H1 (cell line): ENCODE measurements at regions not wholly inside any gene's neighbourhood (a gene's known extent, or its start where the extent isn't known, plus 50 kb on each side); places are given as distances from the start of the nearest gene placed in this dataset.

Experiments used
- CTCF ChIA-PET: fragments of 300-600 bp; sonication (Branson Sonifier 250); formaldehyde crosslinking; loops from one replicate; lab custom pipeline; 2021; ENCODE audit not compliant: partially characterized antibody; lab: Charles Lee
- POLR2A ChIA-PET: fragments of 300-600 bp; sonication (Branson Sonifier 250); formaldehyde crosslinking; loops from one replicate; lab custom pipeline; 2021; ENCODE audit warnings: inconsistent platforms; ENCODE audit not compliant: partially characterized antibody; lab: Charles Lee
- DNase-seq, 2 experiments: peaks; one replicate each; pipeline versions ENCODE4 v3.0.0 to v3.0.0-alpha.2; 2010 to 2022; ENCODE audit warnings: low spot score in 2 of 2, low read depth in 1 of 2, mixed read lengths in 1 of 2
- FAIRE-seq: peaks from 2 replicates; lab custom pipeline; 2011; peaks lifted over from hg19 to GRCh38; lab: Jason Lieb, UNC
- H2AFZ ChIP-seq: 2 replicates; pipeline ENCODE4 v1.8.1; 2012; ENCODE audit warnings: low read length, inconsistent platforms
- H2AK5ac ChIP-seq: 2 replicates; pipeline ENCODE4 v1.6.1; 2013; ENCODE audit warnings: low read depth, low read length
- H2BK120ac ChIP-seq: replicated peaks from 2 replicates; pipeline ENCODE3; 2013; ENCODE audit warnings: low read depth, low read length, inconsistent platforms
- H2BK12ac ChIP-seq: 2 replicates; pipeline ENCODE4 v1.6.1; 2013; ENCODE audit warnings: low read depth, low read length
- H2BK15ac ChIP-seq: 2 replicates; pipeline ENCODE4 v1.6.1; 2013; ENCODE audit warnings: low read length
- H2BK20ac ChIP-seq: 2 replicates; pipeline ENCODE4 v1.6.1; 2013; ENCODE audit warnings: low read length
- H2BK5ac ChIP-seq: 2 replicates; pipeline ENCODE4 v1.6.1; 2013; ENCODE audit warnings: low read depth, low read length
- H3K14ac ChIP-seq: 2 replicates; pipeline ENCODE4 v1.6.1; 2013; ENCODE audit warnings: inconsistent platforms; ENCODE audit not compliant: insufficient read length
- H3K18ac ChIP-seq: 2 replicates; pipeline ENCODE4 v1.6.1; 2013; ENCODE audit warnings: low read length; ENCODE audit errors: extremely low read depth
- H3K23ac ChIP-seq: 2 replicates; pipeline ENCODE4 v1.6.1; 2013; ENCODE audit warnings: inconsistent platforms; ENCODE audit not compliant: insufficient read length
- H3K23me2 ChIP-seq: 2 replicates; pipeline ENCODE4 v1.6.1; 2013; ENCODE audit warnings: low read depth, low read length
- H3K27ac ChIP-seq: 2 replicates; pipeline ENCODE4 v1.6.1; 2011; ENCODE audit warnings: low read depth, low read length, inconsistent platforms
- H3K27me3 ChIP-seq, 4 experiments: replicated peaks in 1 of 4; 1 replicate in 1 of 4; 2 replicates in 3 of 4; pipeline versions ENCODE4 v1.6.1 to v1.8.1; 2011 to 2013; ENCODE audit warnings: low read length in 3 of 4, mild to moderate bottlenecking in 3 of 4, inconsistent platforms in 2 of 4, mixed read lengths in 2 of 4, moderate library complexity in 1 of 4; ENCODE audit not compliant: control insufficient read depth in 3 of 4, insufficient read depth in 3 of 4; ENCODE audit errors: extremely low read depth in 1 of 4
- H3K36me3 ChIP-seq, 4 experiments: 2 replicates each; pipeline versions ENCODE4 v1.6.1 to v1.8.1; 2011 to 2013; ENCODE audit warnings: mild to moderate bottlenecking in 4 of 4, low read length in 3 of 4, moderate library complexity in 2 of 4, control low read depth in 1 of 4, inconsistent platforms in 1 of 4; ENCODE audit not compliant: insufficient read depth in 4 of 4, control insufficient read depth in 2 of 4
- H3K4ac ChIP-seq: replicated peaks from 2 replicates; pipeline ENCODE3; 2013; ENCODE audit warnings: low read length, low read depth, mixed read lengths, inconsistent platforms; ENCODE audit not compliant: insufficient read length
- H3K4me1 ChIP-seq, 4 experiments: replicated peaks in 1 of 4; 1 replicate in 1 of 4; 2 replicates in 3 of 4; pipeline versions ENCODE4 v1.6.1 to v1.8.1; 2011 to 2013; ENCODE audit warnings: low read length in 3 of 4, inconsistent platforms in 2 of 4, mixed read lengths in 1 of 4; ENCODE audit not compliant: insufficient read depth in 4 of 4, control insufficient read depth in 3 of 4
- H3K4me2 ChIP-seq, 2 experiments: 2 replicates each; pipeline versions ENCODE4 v1.6.1 to v1.8.1; 2011 to 2013; ENCODE audit warnings: low read depth in 2 of 2, low read length in 2 of 2, control low read depth in 1 of 2, inconsistent platforms in 1 of 2, mild to moderate bottlenecking in 1 of 2; ENCODE audit not compliant: insufficient read depth in 1 of 2
- H3K4me3 ChIP-seq, 4 experiments: fragments of 200-600, 300-600 bp in 1 of 4; sonication (generic), shearing (Covaris generic), sonication (Bioruptor Twin) in 1 of 4; 2 replicates each; pipeline versions ENCODE4 v1.5.1 to v1.8.1; 2011 to 2016; ENCODE audit warnings: low read length in 4 of 4, low read depth in 3 of 4, control low read depth in 2 of 4, inconsistent platforms in 2 of 4, mild to moderate bottlenecking in 2 of 4, mixed read lengths in 1 of 4, moderate library complexity in 1 of 4; ENCODE audit not compliant: insufficient read depth in 2 of 4; ENCODE audit errors: extremely low read depth in 1 of 4
- H3K56ac ChIP-seq: replicated peaks from 2 replicates; pipeline ENCODE3; 2013; ENCODE audit warnings: low read depth, mild to moderate bottlenecking, mixed read lengths, low read length, inconsistent platforms; ENCODE audit not compliant: insufficient read length
- H3K79me1 ChIP-seq: 2 replicates; pipeline ENCODE4 v1.6.1; 2013; ENCODE audit warnings: low read depth, low read length, control low read depth
- H3K79me2 ChIP-seq, 2 experiments: 2 replicates each; pipeline versions ENCODE4 v1.6.1 to v1.8.1; 2012 to 2013; ENCODE audit warnings: low read length in 2 of 2, mild to moderate bottlenecking in 2 of 2, inconsistent platforms in 1 of 2; ENCODE audit not compliant: insufficient read depth in 2 of 2, control insufficient read depth in 1 of 2
- H3K9ac ChIP-seq, 4 experiments: replicated peaks in 1 of 4; 1 replicate in 1 of 4; 2 replicates in 3 of 4; pipeline versions ENCODE4 v1.6.1 to v1.8.1; 2011 to 2013; ENCODE audit warnings: low read depth in 3 of 4, low read length in 3 of 4, control low read depth in 2 of 4, mild to moderate bottlenecking in 2 of 4, moderate library complexity in 2 of 4, inconsistent platforms in 1 of 4; ENCODE audit errors: extremely low read depth in 1 of 4
- H3K9me3 ChIP-seq, 2 experiments: 2 replicates each; pipeline versions ENCODE4 v1.6.1 to v1.8.1; 2012 to 2013; ENCODE audit warnings: mild to moderate bottlenecking in 2 of 2, moderate library complexity in 2 of 2, control low read depth in 1 of 2, inconsistent platforms in 1 of 2, low read depth in 1 of 2, low read length in 1 of 2, mixed read lengths in 1 of 2; ENCODE audit not compliant: insufficient read depth in 2 of 2
- H4K20me1 ChIP-seq, 2 experiments: replicated peaks in 1 of 2; 2 replicates each; pipeline versions ENCODE3 to v1.8.1; 2011 to 2013; ENCODE audit warnings: inconsistent platforms in 2 of 2, low read length in 2 of 2, mild to moderate bottlenecking in 1 of 2; ENCODE audit not compliant: insufficient read depth in 2 of 2, control insufficient read depth in 1 of 2
- H4K5ac ChIP-seq: 2 replicates; pipeline ENCODE4 v1.6.1; 2013; ENCODE audit warnings: low read length, low read depth, mixed read lengths, inconsistent platforms; ENCODE audit not compliant: insufficient read length
- H4K8ac ChIP-seq: 2 replicates; pipeline ENCODE4 v1.8.0; 2013; ENCODE audit warnings: mild to moderate bottlenecking, moderate library complexity, low read length, inconsistent platforms; ENCODE audit not compliant: insufficient read depth; ENCODE audit errors: extremely low read depth
- H4K91ac ChIP-seq: replicated peaks from 2 replicates; pipeline ENCODE3; 2013; ENCODE audit warnings: low read length, mixed read lengths, inconsistent platforms; ENCODE audit not compliant: insufficient read length
- CEBPB ChIP-seq: IDR thresholded peaks from 2 replicates; pipeline ENCODE4 v1.6.1; 2012; ENCODE audit warnings: low read depth, low read length
- KDM1A ChIP-seq: fragments of 200-600, 300-600 bp; sonication (generic); IDR thresholded peaks from 2 replicates; pipeline ENCODE4 v1.7.1; 2016; ENCODE audit warnings: mild to moderate bottlenecking, low read length, borderline replicate concordance
- POLR2AphosphoS5 ChIP-seq: IDR thresholded peaks from 2 replicates; pipeline ENCODE4 v1.6.1; 2011; ENCODE audit warnings: low read depth, low read length
- POU5F1 ChIP-seq: IDR thresholded peaks from 2 replicates; pipeline ENCODE4 v1.6.1; 2011; ENCODE audit warnings: low read depth, mild to moderate bottlenecking, low read length, moderate library complexity
- RNF2 ChIP-seq: fragments of 200-900, 300-1000 bp; sonication (generic); IDR thresholded peaks from 2 replicates; pipeline ENCODE4 v1.7.1; 2016; ENCODE audit warnings: borderline replicate concordance, low read depth, mild to moderate bottlenecking, antibody characterized with exemption, low read length; ENCODE audit not compliant: poor library complexity, severe bottlenecking; ENCODE audit errors: missing control alignments
- RXRA ChIP-seq: IDR thresholded peaks from 2 replicates; pipeline ENCODE4 v1.6.1; 2011; ENCODE audit warnings: low read depth, mild to moderate bottlenecking, low read length, moderate library complexity; ENCODE audit not compliant: insufficient read depth
- SP1 ChIP-seq: IDR thresholded peaks from 2 replicates; pipeline ENCODE4 v1.6.1; 2011; ENCODE audit warnings: low read depth, low read length
- WGBS, 2 experiments: shearing (Covaris generic) in 1 of 2; methylation state at CpG; one replicate each; pipeline versions ENCODE4 v1.1.6 to v1.1.7; 2013 to 2015; ENCODE audit warnings: low lambda C conversion rate in 2 of 2, mixed read lengths in 2 of 2, inconsistent platforms in 1 of 2, low coverage in 1 of 2, missing lambda C conversion rate in 1 of 2; ENCODE audit not compliant: insufficient replicate concordance in 2 of 2, insufficient coverage in 1 of 2, insufficient read length in 1 of 2; ENCODE audit errors: extremely low coverage in 1 of 2, missing lambda C conversion rate in 1 of 2; 5-methylcytosine and 5-hydroxymethylcytosine counted together
- TF ChIP-seq, protein P1 (sequence below), 3 experiments: IDR thresholded peaks; 1 replicate in 2 of 3; 2 replicates in 1 of 3; pipeline versions ENCODE4 v1.5.1 to v1.6.1; 2011; ENCODE audit warnings: low read length in 3 of 3, mild to moderate bottlenecking in 3 of 3, inconsistent platforms in 2 of 3, low read depth in 1 of 3, moderate library complexity in 1 of 3; ENCODE audit not compliant: insufficient read depth in 1 of 3; ENCODE audit errors: control extremely low read depth in 1 of 3
- TF ChIP-seq, protein P2 (sequence below): IDR thresholded peaks from 2 replicates; pipeline ENCODE4 v1.6.1; 2011; ENCODE audit warnings: low read length, improper control_type of control experiment

DNA sequence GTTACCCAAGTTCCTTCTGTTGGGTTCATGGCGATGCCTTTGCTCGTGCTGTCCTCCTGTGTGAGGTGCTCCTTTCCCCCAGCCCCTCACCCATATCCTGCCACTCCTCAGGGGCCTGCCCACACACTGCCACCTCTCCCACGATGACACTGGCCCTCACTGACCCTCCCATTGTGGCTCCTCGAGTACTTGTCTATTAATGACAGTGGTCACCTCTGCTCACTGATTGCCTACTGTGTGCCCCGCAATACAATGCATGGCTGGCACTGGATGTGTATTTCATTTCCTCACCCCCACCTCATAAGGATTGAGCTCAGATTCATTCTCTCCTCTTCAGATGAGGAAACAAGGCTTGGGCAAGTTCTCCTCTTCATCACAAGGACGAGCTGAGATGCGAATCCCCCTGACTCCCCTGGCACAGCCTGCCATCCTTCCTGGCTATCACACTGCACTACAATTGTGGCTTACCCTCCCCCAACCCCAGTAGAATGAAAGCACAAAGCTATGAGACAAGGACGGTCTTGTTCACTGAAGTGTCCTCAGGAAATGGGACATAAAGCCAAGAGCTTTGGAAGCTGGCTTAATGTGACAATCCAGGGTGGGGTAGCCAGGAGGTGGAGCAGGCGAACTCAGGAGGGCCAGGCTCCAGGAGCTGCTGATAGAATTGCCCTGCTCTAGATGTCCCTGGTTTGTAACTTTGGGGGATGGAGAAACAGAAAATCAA lies 93.9 kb upstream of the RAB12 start:
- Histone ChIP-seq H3K14ac (no peak overlapping the region), H3K79me2 (no peaks in the 10 kb centered on the region), H2AK5ac (no peak overlapping the region), H3K4me2 (no peak overlapping the region), H3K23me2 (no peaks in the 10 kb centered on the region), H4K8ac (no peak overlapping the region; the same call in 1 of the 2 replicates), H3K4me3 (no peak overlapping the region), H3K27ac (no peak overlapping the region), H3K4me1 (no peaks in the 10 kb centered on the region), H3K4ac (no peak overlapping the region), H2BK15ac (no peak overlapping the region), H4K5ac (no peak overlapping the region), H3K36me3 (no peaks in the 10 kb centered on the region), H3K9ac (no peak overlapping the region), H3K18ac (no peak overlapping the region), H4K20me1 (no peaks in the 10 kb centered on the region), H4K91ac (no peak overlapping the region), H3K23ac (no peak overlapping the region), H2BK120ac (no peak overlapping the region), H2BK12ac (no peak overlapping the region), H3K56ac (no peak overlapping the region), H3K9me3 (peaks cover 3% of the 10 kb centered on the region in 2 experiments; a peak in 3 of 4 replicates), H2AFZ (no peak overlapping the region), H2BK5ac (no peak overlapping the region), H3K27me3 (no peaks in the 10 kb centered on the region), H2BK20ac (no peak overlapping the region), H3K79me1 (no peaks in the 10 kb centered on the region)
- DNase-seq (peak in 1 of 2 experiments; percentile 26), FAIRE-seq (no peak)
- POLR2A ChIA-PET = no interaction called here
- CTCF ChIA-PET = interaction anchor here (0.7 to 4.7 kb wide), 4 partner anchors 11 to 140 kb away, joined by 3 to 21 read pairs (median 5); no protein-coding TSS in a partner anchor
- 93% methylated on average over 9 of the region's 9 CpGs; no CpG with 5 or more reads in 1 of the 2 experiments for WGBS, 2 experiments
- no peak for TF ChIP-seq POU5F1
- no peak for TF ChIP-seq POLR2AphosphoS5
- no peak for TF ChIP-seq KDM1A
- TF ChIP-seq SP1 = no peak
- no peak for TF ChIP-seq CEBPB
- TF ChIP-seq, protein P1, sequence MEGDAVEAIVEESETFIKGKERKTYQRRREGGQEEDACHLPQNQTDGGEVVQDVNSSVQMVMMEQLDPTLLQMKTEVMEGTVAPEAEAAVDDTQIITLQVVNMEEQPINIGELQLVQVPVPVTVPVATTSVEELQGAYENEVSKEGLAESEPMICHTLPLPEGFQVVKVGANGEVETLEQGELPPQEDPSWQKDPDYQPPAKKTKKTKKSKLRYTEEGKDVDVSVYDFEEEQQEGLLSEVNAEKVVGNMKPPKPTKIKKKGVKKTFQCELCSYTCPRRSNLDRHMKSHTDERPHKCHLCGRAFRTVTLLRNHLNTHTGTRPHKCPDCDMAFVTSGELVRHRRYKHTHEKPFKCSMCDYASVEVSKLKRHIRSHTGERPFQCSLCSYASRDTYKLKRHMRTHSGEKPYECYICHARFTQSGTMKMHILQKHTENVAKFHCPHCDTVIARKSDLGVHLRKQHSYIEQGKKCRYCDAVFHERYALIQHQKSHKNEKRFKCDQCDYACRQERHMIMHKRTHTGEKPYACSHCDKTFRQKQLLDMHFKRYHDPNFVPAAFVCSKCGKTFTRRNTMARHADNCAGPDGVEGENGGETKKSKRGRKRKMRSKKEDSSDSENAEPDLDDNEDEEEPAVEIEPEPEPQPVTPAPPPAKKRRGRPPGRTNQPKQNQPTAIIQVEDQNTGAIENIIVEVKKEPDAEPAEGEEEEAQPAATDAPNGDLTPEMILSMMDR (IDR thresholded peaks at IDR 0.05; ENCODE audit: control extremely low read depth in 1 of 3, insufficient read depth in 1 of 3, low read depth in 1 of 3, low read length in 3 of 3) = no peak
- TF ChIP-seq, protein P2, sequence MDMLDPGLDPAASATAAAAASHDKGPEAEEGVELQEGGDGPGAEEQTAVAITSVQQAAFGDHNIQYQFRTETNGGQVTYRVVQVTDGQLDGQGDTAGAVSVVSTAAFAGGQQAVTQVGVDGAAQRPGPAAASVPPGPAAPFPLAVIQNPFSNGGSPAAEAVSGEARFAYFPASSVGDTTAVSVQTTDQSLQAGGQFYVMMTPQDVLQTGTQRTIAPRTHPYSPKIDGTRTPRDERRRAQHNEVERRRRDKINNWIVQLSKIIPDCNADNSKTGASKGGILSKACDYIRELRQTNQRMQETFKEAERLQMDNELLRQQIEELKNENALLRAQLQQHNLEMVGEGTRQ = no peak
- no peak for TF ChIP-seq RNF2
- no peak for TF ChIP-seq RXRA
